Ovary (tissue), 7 donors: ENCODE measurements at regions not wholly inside any gene's neighbourhood (a gene's known extent, or its start where the extent isn't known, plus 50 kb on each side); places are given as distances from the start of the nearest gene placed in this dataset.
A peak's percentile ranks its signal among the peaks of the same experiment; 100 is the strongest.

Experiments
- DNase-seq, 5 donors: peaks; one replicate each; pipeline ENCODE4 v3.0.0-alpha.2; 2019 to 2020
- H3K27ac ChIP-seq, 2 donors: fragments of 200-600 bp; one replicate each; pipeline versions ENCODE4 v1.5.1 to v1.8.0; 2019 to 2022
- H3K27me3 ChIP-seq: fragments of 200-600 bp; one replicate; pipeline ENCODE4 v1.8.0; 2022
- H3K36me3 ChIP-seq: fragments of 200-600 bp; sonication (generic); one replicate; pipeline ENCODE4 v1.5.1; 2019
- H3K4me1 ChIP-seq: one replicate; pipeline ENCODE4 v1.8.1; 2013; ENCODE audit warnings: mild to moderate bottlenecking, moderate library complexity; ENCODE audit not compliant: insufficient read depth
- H3K4me3 ChIP-seq: fragments of 200-600 bp; sonication (generic); one replicate; pipeline ENCODE4 v1.5.1; 2017
- H3K9me3 ChIP-seq, 2 donors: fragments of 200-600 bp in 1 of 2; sonication (generic) in 1 of 2; one replicate each; pipeline versions ENCODE4 v1.5.1 to v1.8.1; 2013 to 2019; ENCODE audit warnings: mild to moderate bottlenecking in 1 of 2, moderate library complexity in 1 of 2
- EP300 ChIP-seq: sonication (generic); formaldehyde crosslinking; IDR thresholded peaks from one replicate; pipeline ENCODE4 v1.6.1; 2017; ENCODE audit warnings: antibody characterized with exemption
- POLR2A ChIP-seq: fragments of 450-650 bp; IDR thresholded peaks from one replicate; pipeline ENCODE4 v1.6.1; 2017; ENCODE audit warnings: antibody characterized with exemption, mild to moderate bottlenecking, moderate library complexity
- WGBS, 3 donors: extraction: QIAGEN DNeasy Blood & Tissue Kit in 1 of 3; methylation state at CpG; one replicate each; pipeline versions ENCODE4 v1.1.5 to v1.1.7; 2013 to 2017; 5-methylcytosine and 5-hydroxymethylcytosine counted together
- intact Hi-C, 4 donors: fragments of 100-400 bp; cut with DNase I; formaldehyde crosslinking; loops; one replicate each; pipeline versions ENCODE4 v1.11.0 to v1.15.1; 2022 to 2023
- TF ChIP-seq, protein P1 (sequence below), 3 donors: fragments of 450-650 bp in 2 of 3; fragments of 200-600 bp in 1 of 3; IDR thresholded peaks; one replicate each; pipeline versions ENCODE4 v1.5.1 to v1.8.0; 2016 to 2022; ENCODE audit warnings: antibody characterized with exemption in 3 of 3, mild to moderate bottlenecking in 1 of 3
- donor health status: DM: no; HTN: no; CAD: no; lungs with moderate emphysema.
- donor health status: DM: no; HTN: no; CAD: no.
- donor health status: Bipolar disorder and iron deficiency.
- donor health status: DM: no; HTN: no; CAD: no.
- donor health status: DM: yes; HTN: yes; CAD: no.

GRCh38 chr6:168939796-168940195, 313.9 kb downstream of the THBS2 start:
- Histone ChIP-seq H3K36me3 (no peaks in the 10 kb centered on the region), H3K4me1 (peaks cover 33% of the 10 kb centered on the region), H3K4me3 (no peak overlapping the region), H3K27ac (peak overlapping the region in 1 of 2 donors; percentile 37), H3K9me3 (no peaks in the 10 kb centered on the region), H3K27me3 (no peaks in the 10 kb centered on the region)
- TF ChIP-seq EP300 (no peak), POLR2A (no peak)
- TF ChIP-seq, protein P1, sequence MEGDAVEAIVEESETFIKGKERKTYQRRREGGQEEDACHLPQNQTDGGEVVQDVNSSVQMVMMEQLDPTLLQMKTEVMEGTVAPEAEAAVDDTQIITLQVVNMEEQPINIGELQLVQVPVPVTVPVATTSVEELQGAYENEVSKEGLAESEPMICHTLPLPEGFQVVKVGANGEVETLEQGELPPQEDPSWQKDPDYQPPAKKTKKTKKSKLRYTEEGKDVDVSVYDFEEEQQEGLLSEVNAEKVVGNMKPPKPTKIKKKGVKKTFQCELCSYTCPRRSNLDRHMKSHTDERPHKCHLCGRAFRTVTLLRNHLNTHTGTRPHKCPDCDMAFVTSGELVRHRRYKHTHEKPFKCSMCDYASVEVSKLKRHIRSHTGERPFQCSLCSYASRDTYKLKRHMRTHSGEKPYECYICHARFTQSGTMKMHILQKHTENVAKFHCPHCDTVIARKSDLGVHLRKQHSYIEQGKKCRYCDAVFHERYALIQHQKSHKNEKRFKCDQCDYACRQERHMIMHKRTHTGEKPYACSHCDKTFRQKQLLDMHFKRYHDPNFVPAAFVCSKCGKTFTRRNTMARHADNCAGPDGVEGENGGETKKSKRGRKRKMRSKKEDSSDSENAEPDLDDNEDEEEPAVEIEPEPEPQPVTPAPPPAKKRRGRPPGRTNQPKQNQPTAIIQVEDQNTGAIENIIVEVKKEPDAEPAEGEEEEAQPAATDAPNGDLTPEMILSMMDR (IDR thresholded peaks at IDR 0.05): no peak
- intact Hi-C loops: no loop called here
- 74 to 91% (median 86%) methylated on average over 13 of the region's 13 CpGs for WGBS, 3 donors
- DNase-seq: no peak

DNA sequence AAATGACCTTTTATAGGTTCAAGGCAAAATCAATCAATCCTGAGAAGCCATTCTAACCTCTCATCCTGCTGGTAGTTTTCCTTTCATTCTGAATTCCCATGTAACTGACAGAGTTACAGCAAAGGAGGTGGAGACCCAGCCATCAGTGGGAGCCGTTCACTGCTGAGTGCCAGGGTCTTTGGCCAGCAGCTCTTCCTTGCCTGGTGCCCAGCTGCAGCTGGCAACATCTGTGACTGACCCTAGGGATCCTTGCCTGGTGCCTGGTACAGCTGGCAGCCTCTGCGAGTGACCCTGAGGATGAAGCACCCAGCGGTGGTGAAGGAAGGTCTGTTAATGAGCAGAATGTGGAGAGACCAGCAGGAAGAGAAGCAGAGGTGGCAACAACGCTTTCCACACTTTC, 314.6 kb downstream of the THBS2 start:
- H3K27me3 ChIP-seq: no peaks in the 10 kb centered on the region
- no peak for DNase-seq
- 11 to 35% (median 27%) methylated on average over 4 of the region's 4 CpGs for WGBS, 3 donors
- intact Hi-C loops: no loop called here
- H3K27ac ChIP-seq: peak overlapping the region in 1 of 2 donors; percentile 37
- H3K4me3 ChIP-seq: no peak overlapping the region
- no peaks in the 10 kb centered on the region for H3K36me3 ChIP-seq
- peaks cover 33% of the 10 kb centered on the region for H3K4me1 ChIP-seq
- no peak for TF ChIP-seq POLR2A
- TF ChIP-seq, protein P1 (IDR thresholded peaks at IDR 0.05): no peak
- no peak for TF ChIP-seq EP300
- H3K9me3 ChIP-seq: no peaks in the 10 kb centered on the region

GRCh38 chr6:168938546-168938945, 315.1 kb downstream of the THBS2 start:
- H3K4me3 ChIP-seq: no peak overlapping the region
- WGBS, 3 donors: 38 to 62% (median 40%) methylated on average over 12 of the region's 12 CpGs
- H3K27me3 ChIP-seq: no peaks in the 10 kb centered on the region
- TF ChIP-seq POLR2A (no peak), EP300 (no peak)
- TF ChIP-seq, protein P1 (IDR thresholded peaks at IDR 0.05): no peak
- DNase-seq: no peak
- no peaks in the 10 kb centered on the region for H3K36me3 ChIP-seq
- H3K9me3 ChIP-seq: no peaks in the 10 kb centered on the region
- peaks cover 30% of the 10 kb centered on the region for H3K4me1 ChIP-seq
- intact Hi-C loops: no loop called here
- peak overlapping the region in 1 of 2 donors; percentile 37 for H3K27ac ChIP-seq

- H3K4me1 ChIP-seq: peaks cover 25% of the 10 kb centered on the region
- DNase-seq: no peak
- no peaks in the 10 kb centered on the region for H3K27me3 ChIP-seq
- no peaks in the 10 kb centered on the region for H3K36me3 ChIP-seq
- H3K27ac ChIP-seq: peak overlapping the region in 1 of 2 donors; percentile 46
- no peaks in the 10 kb centered on the region for H3K9me3 ChIP-seq
- H3K4me3 ChIP-seq: no peak overlapping the region
- WGBS, 3 donors: 51 to 57% (median 51%) methylated on average over 7 of the region's 7 CpGs
- intact Hi-C loops: no loop called here
- TF ChIP-seq POLR2A (no peak), EP300 (no peak)
- TF ChIP-seq, protein P1 (IDR thresholded peaks at IDR 0.05): no peak
Observed at GRCh38 chr6:168937054-168937453, 316.6 kb downstream of the THBS2 start.

DNA sequence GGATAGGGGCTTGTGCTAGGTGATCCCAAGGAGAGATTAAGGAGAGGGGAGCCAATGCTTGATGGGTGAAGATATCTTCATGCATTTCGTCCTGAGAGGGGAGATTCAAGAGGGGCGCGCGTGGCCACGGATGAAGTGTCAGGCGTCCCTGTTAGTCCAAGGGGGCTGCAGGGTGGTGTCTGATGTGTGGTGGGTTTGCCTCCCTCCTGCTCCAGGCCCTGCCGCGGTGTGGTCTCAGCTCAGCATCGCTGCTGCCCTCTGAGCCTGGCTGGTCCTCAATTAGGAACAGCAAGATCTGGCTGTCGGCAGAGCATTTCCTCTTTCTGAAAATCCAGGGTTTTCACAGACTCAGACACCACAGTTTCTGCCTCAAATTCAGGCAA, 318.0 kb downstream of the THBS2 start:
- Histone ChIP-seq H3K27me3 (no peaks in the 10 kb centered on the region), H3K9me3 (no peaks in the 10 kb centered on the region), H3K36me3 (no peaks in the 10 kb centered on the region), H3K4me1 (peaks cover 18% of the 10 kb centered on the region), H3K4me3 (no peak overlapping the region), H3K27ac (peak overlapping the region in 1 of 2 donors; percentile 46)
- DNase-seq: no peak
- 76 to 79% (median 79%) methylated on average over 10 of the region's 10 CpGs for WGBS, 3 donors
- TF ChIP-seq POLR2A (no peak), EP300 (no peak)
- TF ChIP-seq, protein P1 (IDR thresholded peaks at IDR 0.05): no peak
- intact Hi-C loops: no loop called here
